HepG2 (cell line): ENCODE measurements at regions not wholly inside any gene's neighbourhood (a gene's known extent, or its start where the extent isn't known, plus 50 kb on each side); places are given as distances from the start of the nearest gene placed in this dataset.

ENCODE experiments used
- ATAC-seq: fragments of 200-7000 bp; cut with Tn5 transposase; 3 replicates; pipeline ENCODE4 v1.9.1; 2020; ENCODE audit warnings: mild to moderate bottlenecking, moderate library complexity
- BruUV-seq: library from RNA; stranded (reverse); fragments of 400-500 nt; replicated peaks from 2 replicates; lab custom pipeline; 2021; lab: Mats Ljungman, UMichigan
- CTCF ChIA-PET: fragments of 300-600 bp; formaldehyde crosslinking; extraction: SDS; loops from one replicate; lab custom pipeline; 2021; ENCODE audit warnings: low total read pairs, inconsistent platforms, low intra/inter-chr PET ratio; lab: Yijun Ruan, JAX
- POLR2A ChIA-PET: fragments of 350-600 bp; sonication (Branson Sonifier 250); formaldehyde crosslinking; loops from one replicate; lab custom pipeline; 2020; ENCODE audit warnings: antibody characterized with exemption, inconsistent platforms; lab: Yijun Ruan, JAX
- DNase-seq: peaks from one replicate; pipeline ENCODE4 v3.0.0-alpha.2; 2015; ENCODE audit warnings: low spot score
- FAIRE-seq: peaks from 3 replicates; lab custom pipeline; 2011; peaks lifted over from hg19 to GRCh38; lab: Jason Lieb, UNC
- H2AFZ ChIP-seq: one replicate; pipeline ENCODE4 v1.6.1; 2011; ENCODE audit warnings: low read length, inconsistent platforms
- H3K27ac ChIP-seq: fragments of 300-600 bp; 3 replicates; pipeline ENCODE4 v1.8.0; 2011; ENCODE audit warnings: mixed run types, mild to moderate bottlenecking, mixed read lengths, low read length, inconsistent platforms; ENCODE audit not compliant: insufficient read depth; ENCODE audit errors: extremely low read length
- H3K27me3 ChIP-seq, 2 experiments: fragments of 200-600 bp in 1 of 2; 2 replicates in 1 of 2; 3 replicates in 1 of 2; pipeline versions ENCODE4 v1.6.0 to v1.8.0; 2011; ENCODE audit warnings: low read length in 2 of 2, mild to moderate bottlenecking in 2 of 2, moderate library complexity in 2 of 2, inconsistent platforms in 1 of 2; ENCODE audit not compliant: insufficient read depth in 2 of 2, control insufficient read depth in 1 of 2
- H3K36me3 ChIP-seq, 2 experiments: fragments of 200-600 bp in 1 of 2; replicated peaks in 1 of 2; 2 replicates in 1 of 2; 3 replicates in 1 of 2; pipeline versions ENCODE4 v1.5.1 to v1.8.0; 2011; ENCODE audit warnings: low read length in 2 of 2, inconsistent platforms in 1 of 2; ENCODE audit not compliant: insufficient read depth in 2 of 2, control insufficient read depth in 1 of 2
- H3K4me1 ChIP-seq: 2 replicates; pipeline ENCODE4 v1.5.1; 2012; ENCODE audit warnings: low read length, inconsistent platforms; ENCODE audit not compliant: insufficient read depth
- H3K4me2 ChIP-seq: 2 replicates; pipeline ENCODE4 v1.6.0; 2011; ENCODE audit warnings: low read depth, low read length, inconsistent platforms
- H3K4me3 ChIP-seq, 3 experiments: fragments of 200-600 bp in 1 of 3; sonication (generic), shearing (Covaris generic) in 1 of 3; replicated peaks in 1 of 3; 2 replicates each; pipeline ENCODE4 v1.5.1; 2011 to 2016; ENCODE audit warnings: low read length in 3 of 3, inconsistent platforms in 2 of 3, low read depth in 2 of 3, mild to moderate bottlenecking in 2 of 3, control low read depth in 1 of 3, mixed read lengths in 1 of 3; ENCODE audit not compliant: insufficient read depth in 1 of 3
- H3K79me2 ChIP-seq: one replicate; pipeline ENCODE4 v1.6.1; 2011; ENCODE audit warnings: low read length, inconsistent platforms; ENCODE audit not compliant: insufficient read depth
- H3K9ac ChIP-seq: 2 replicates; pipeline ENCODE4 v1.6.0; 2011; ENCODE audit warnings: mild to moderate bottlenecking, low read depth, low read length, inconsistent platforms; ENCODE audit not compliant: insufficient read depth
- H3K9me3 ChIP-seq: 2 replicates; pipeline ENCODE4 v1.5.1; 2012; ENCODE audit warnings: mild to moderate bottlenecking, low read length
- H4K20me1 ChIP-seq: 2 replicates; pipeline ENCODE4 v1.6.0; 2011; ENCODE audit warnings: inconsistent platforms, mild to moderate bottlenecking, low read length, moderate library complexity; ENCODE audit not compliant: insufficient read depth
- ARNTL ChIP-seq: sonication (generic); formaldehyde crosslinking; IDR thresholded peaks from 2 replicates; pipeline ENCODE4 v1.4.0; 2020; ENCODE audit warnings: mild to moderate bottlenecking, missing genetic modification reagents
- GABPA ChIP-seq, 2 experiments: IDR thresholded peaks; 2 replicates each; pipeline ENCODE4 v1.6.1; 2011 to 2016; ENCODE audit warnings: low read depth in 2 of 2, low read length in 1 of 2, missing biosample characterization in 1 of 2, missing genetic modification characterization in 1 of 2
- GFI1 ChIP-seq: sonication (generic); formaldehyde crosslinking; IDR thresholded peaks from 2 replicates; pipeline ENCODE4 v1.5.0; 2020; ENCODE audit warnings: missing genetic modification reagents, mild to moderate bottlenecking, borderline replicate concordance
- MBNL3 ChIP-seq: fragments of 250-450 bp; sonication (Bioruptor Pico); conservative IDR thresholded peaks from 2 replicates; pipeline ENCODE4 v1.8.0; 2022; ENCODE audit warnings: mild to moderate bottlenecking, inconsistent platforms
- NFYB ChIP-seq: sonication (generic); formaldehyde crosslinking; IDR thresholded peaks from 2 replicates; pipeline ENCODE4 v1.4.0; 2020; ENCODE audit warnings: missing genetic modification reagents
- NR1H2 ChIP-seq: sonication (generic); formaldehyde crosslinking; IDR thresholded peaks from 2 replicates; pipeline ENCODE4 v1.8.1; 2022; ENCODE audit warnings: low read depth, missing genetic modification reagents, borderline replicate concordance
- NR3C1 ChIP-seq: sonication (generic); formaldehyde crosslinking; IDR thresholded peaks from 2 replicates; pipeline ENCODE4 v1.4.0; 2020; ENCODE audit warnings: missing genetic modification reagents
- PITX1 ChIP-seq: sonication (generic); formaldehyde crosslinking; IDR thresholded peaks from 2 replicates; pipeline ENCODE4 v1.5.1; 2020; ENCODE audit warnings: mild to moderate bottlenecking, missing genetic modification reagents
- SNAI1 ChIP-seq: sonication (generic); formaldehyde crosslinking; IDR thresholded peaks from 2 replicates; pipeline ENCODE4 v1.5.0; 2020; ENCODE audit warnings: mild to moderate bottlenecking, missing genetic modification reagents, borderline replicate concordance
- TP53 ChIP-seq: sonication (generic); formaldehyde crosslinking; conservative IDR thresholded peaks from 2 replicates; pipeline ENCODE4 v1.4.0; 2020; ENCODE audit warnings: missing genetic modification reagents
- ZNF224 ChIP-seq: sonication (generic); formaldehyde crosslinking; IDR thresholded peaks from 2 replicates; pipeline ENCODE4 v1.5.0; 2020; ENCODE audit warnings: mild to moderate bottlenecking, missing genetic modification reagents
- ZNF33A ChIP-seq: sonication (generic); formaldehyde crosslinking; IDR thresholded peaks from 2 replicates; pipeline ENCODE4 v1.5.1; 2020; ENCODE audit warnings: missing genetic modification reagents, mild to moderate bottlenecking, moderate library complexity, borderline replicate concordance
- ZNF496 ChIP-seq: sonication (generic); formaldehyde crosslinking; IDR thresholded peaks from 2 replicates; pipeline ENCODE4 v1.8.1; 2023; ENCODE audit warnings: mild to moderate bottlenecking, moderate library complexity, missing genetic modification reagents; ENCODE audit not compliant: insufficient replicate concordance
- ZNF7 ChIP-seq: IDR thresholded peaks from 2 replicates; pipeline ENCODE4 v1.6.1; 2016; ENCODE audit warnings: missing biosample characterization, missing genetic modification reagents
- ZSCAN12 ChIP-seq: sonication (generic); formaldehyde crosslinking; IDR thresholded peaks from 2 replicates; pipeline ENCODE4 v1.9.0; 2021; ENCODE audit warnings: mild to moderate bottlenecking, missing genetic modification reagents
- WGBS: methylation state at CpG from one replicate; pipeline ENCODE4 v1.1.6; 2017; ENCODE audit warnings: low lambda C conversion rate; 5-methylcytosine and 5-hydroxymethylcytosine counted together
- in situ Hi-C: cut with HindIII; loops from 2 replicates; pipeline ENCODE4 v1.10.0; 2017; ENCODE audit warnings: low pct_unique_long_range_greater_than_20kb; ENCODE audit not compliant: extremely low pct_ligation_motif_present
- intact Hi-C: fragments of 100-400 bp; cut with micrococcal nuclease; formaldehyde crosslinking; loops from one replicate; pipeline ENCODE4 v1.10.0; 2022; ENCODE audit not compliant: unreplicated experiment
- TF ChIP-seq, protein P1 (sequence below): IDR thresholded peaks from 2 replicates; pipeline ENCODE4 v1.6.1; 2016; ENCODE audit warnings: mild to moderate bottlenecking
- TF ChIP-seq, protein P2 (sequence below): sonication (generic); formaldehyde crosslinking; IDR thresholded peaks from 2 replicates; pipeline ENCODE4 v1.9.0; 2021; ENCODE audit warnings: missing genetic modification reagents, mild to moderate bottlenecking, borderline replicate concordance
- TF ChIP-seq, protein P3 (sequence below): sonication (generic); formaldehyde crosslinking; IDR thresholded peaks from 2 replicates; pipeline ENCODE4 v1.5.1; 2020; ENCODE audit warnings: missing genetic modification reagents, mild to moderate bottlenecking, borderline replicate concordance
- TF ChIP-seq, protein P4 (sequence below): sonication (generic); formaldehyde crosslinking; IDR thresholded peaks from 2 replicates; pipeline ENCODE4 v1.5.0; 2020; ENCODE audit warnings: missing genetic modification reagents

DNA sequence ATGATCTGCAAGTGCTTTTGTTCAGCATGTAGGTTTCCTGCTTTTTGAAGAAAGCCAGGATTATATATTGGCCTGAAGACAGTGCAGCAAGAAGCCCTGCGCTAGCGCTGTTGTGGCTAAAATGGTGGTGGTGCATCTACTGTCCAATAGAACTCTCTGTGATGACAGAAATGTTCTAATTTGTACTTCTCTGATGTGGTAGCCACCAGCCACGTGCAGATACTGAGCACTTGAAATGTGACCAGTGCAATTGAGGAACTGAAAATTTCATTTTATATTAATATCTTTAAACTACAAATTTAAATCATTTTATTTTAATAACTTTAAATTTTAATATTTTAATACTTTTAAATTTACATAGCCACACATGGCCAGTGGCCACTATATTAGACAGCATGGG is 73.0 kb upstream of the PAX6 start:
- Histone ChIP-seq H3K9ac (no peak overlapping the region), H3K79me2 (no peaks in the 10 kb centered on the region), H3K27me3 (peaks cover 0 to 9% of the 10 kb centered on the region in 2 experiments; a peak in 1 of 5 replicates), H3K9me3 (no peaks in the 10 kb centered on the region), H3K4me3 (no peak overlapping the region), H3K4me1 (no peaks in the 10 kb centered on the region), H3K36me3 (no peaks in the 10 kb centered on the region), H3K4me2 (no peak overlapping the region), H3K27ac (no peak overlapping the region), H4K20me1 (no peaks in the 10 kb centered on the region), H2AFZ (no peak overlapping the region)
- WGBS: 0% methylated on average over 3 of the region's 3 CpGs
- FAIRE-seq (no peak), ATAC-seq (no peak), DNase-seq (no peak)
- ChIA-PET POLR2A (no interaction called here), CTCF (no interaction called here)
- in situ Hi-C loops (no loop called here), intact Hi-C loops (no loop called here)
- BruUV-seq: no TSS peak
- TF ChIP-seq ZNF7 (CRISPR knock-in tag) (no peak), GFI1 (CRISPR knock-in tag) (no peak), NR1H2 (no peak), SNAI1 (no peak), GABPA (IDR thresholded peaks at IDR 0.05; ENCODE audit: low read depth, low read length) (no peak), GABPA (CRISPR knock-in tag; IDR thresholded peaks at IDR 0.05; ENCODE audit: low read depth) (no peak), ZNF33A (CRISPR knock-in tag) (no peak), ARNTL (CRISPR knock-in tag) (no peak), NFYB (CRISPR knock-in tag) (no peak), NR3C1 (CRISPR knock-in tag) (no peak), ZSCAN12 (CRISPR knock-in tag) (no peak), MBNL3 (CRISPR knock-in tag) (no peak), PITX1 (CRISPR knock-in tag) (no peak), ZNF224 (no peak), ZNF496 (CRISPR knock-in tag) (no peak), TP53 (CRISPR knock-in tag) (no peak)
- TF ChIP-seq, protein P1, sequence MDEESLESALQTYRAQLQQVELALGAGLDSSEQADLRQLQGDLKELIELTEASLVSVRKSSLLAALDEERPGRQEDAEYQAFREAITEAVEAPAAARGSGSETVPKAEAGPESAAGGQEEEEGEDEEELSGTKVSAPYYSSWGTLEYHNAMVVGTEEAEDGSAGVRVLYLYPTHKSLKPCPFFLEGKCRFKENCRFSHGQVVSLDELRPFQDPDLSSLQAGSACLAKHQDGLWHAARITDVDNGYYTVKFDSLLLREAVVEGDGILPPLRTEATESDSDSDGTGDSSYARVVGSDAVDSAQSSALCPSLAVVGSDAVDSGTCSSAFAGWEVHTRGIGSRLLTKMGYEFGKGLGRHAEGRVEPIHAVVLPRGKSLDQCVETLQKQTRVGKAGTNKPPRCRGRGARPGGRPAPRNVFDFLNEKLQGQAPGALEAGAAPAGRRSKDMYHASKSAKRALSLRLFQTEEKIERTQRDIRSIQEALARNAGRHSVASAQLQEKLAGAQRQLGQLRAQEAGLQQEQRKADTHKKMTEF (CRISPR knock-in tag): no peak
- TF ChIP-seq, protein P2, sequence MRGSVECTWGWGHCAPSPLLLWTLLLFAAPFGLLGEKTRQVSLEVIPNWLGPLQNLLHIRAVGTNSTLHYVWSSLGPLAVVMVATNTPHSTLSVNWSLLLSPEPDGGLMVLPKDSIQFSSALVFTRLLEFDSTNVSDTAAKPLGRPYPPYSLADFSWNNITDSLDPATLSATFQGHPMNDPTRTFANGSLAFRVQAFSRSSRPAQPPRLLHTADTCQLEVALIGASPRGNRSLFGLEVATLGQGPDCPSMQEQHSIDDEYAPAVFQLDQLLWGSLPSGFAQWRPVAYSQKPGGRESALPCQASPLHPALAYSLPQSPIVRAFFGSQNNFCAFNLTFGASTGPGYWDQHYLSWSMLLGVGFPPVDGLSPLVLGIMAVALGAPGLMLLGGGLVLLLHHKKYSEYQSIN (CRISPR knock-in tag): no peak
- TF ChIP-seq, protein P3, sequence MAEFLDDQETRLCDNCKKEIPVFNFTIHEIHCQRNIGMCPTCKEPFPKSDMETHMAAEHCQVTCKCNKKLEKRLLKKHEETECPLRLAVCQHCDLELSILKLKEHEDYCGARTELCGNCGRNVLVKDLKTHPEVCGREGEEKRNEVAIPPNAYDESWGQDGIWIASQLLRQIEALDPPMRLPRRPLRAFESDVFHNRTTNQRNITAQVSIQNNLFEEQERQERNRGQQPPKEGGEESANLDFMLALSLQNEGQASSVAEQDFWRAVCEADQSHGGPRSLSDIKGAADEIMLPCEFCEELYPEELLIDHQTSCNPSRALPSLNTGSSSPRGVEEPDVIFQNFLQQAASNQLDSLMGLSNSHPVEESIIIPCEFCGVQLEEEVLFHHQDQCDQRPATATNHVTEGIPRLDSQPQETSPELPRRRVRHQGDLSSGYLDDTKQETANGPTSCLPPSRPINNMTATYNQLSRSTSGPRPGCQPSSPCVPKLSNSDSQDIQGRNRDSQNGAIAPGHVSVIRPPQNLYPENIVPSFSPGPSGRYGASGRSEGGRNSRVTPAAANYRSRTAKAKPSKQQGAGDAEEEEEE (CRISPR knock-in tag): no peak
- TF ChIP-seq, protein P4, sequence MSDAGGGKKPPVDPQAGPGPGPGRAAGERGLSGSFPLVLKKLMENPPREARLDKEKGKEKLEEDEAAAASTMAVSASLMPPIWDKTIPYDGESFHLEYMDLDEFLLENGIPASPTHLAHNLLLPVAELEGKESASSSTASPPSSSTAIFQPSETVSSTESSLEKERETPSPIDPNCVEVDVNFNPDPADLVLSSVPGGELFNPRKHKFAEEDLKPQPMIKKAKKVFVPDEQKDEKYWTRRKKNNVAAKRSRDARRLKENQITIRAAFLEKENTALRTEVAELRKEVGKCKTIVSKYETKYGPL: no peak
- TF ChIP-seq, all 625 proteins: peak for 0
